B cell (primary cell): ENCODE measurements at regions not wholly inside any gene's neighbourhood (a gene's known extent, or its start where the extent isn't known, plus 50 kb on each side); places are given as distances from the start of the nearest gene placed in this dataset.
A peak's percentile ranks its signal among the peaks of the same experiment; 100 is the strongest.

Experiments
- ATAC-seq: fragments of 200-7000 bp; cut with Tn5 transposase; one replicate; pipeline ENCODE4 v1.10.0; 2021; ENCODE audit warnings: low read depth, mild to moderate bottlenecking, moderate number of reproducible peaks, moderate library complexity
- CTCF ChIA-PET: fragments of 350-600 bp; sonication (Branson Sonifier 250); formaldehyde crosslinking; loops from one replicate; lab custom pipeline; 2021; ENCODE audit warnings: antibody characterized with exemption, inconsistent platforms; lab: Charles Lee
- POLR2A ChIA-PET: fragments of 350-600 bp; sonication (Branson Sonifier 250); formaldehyde crosslinking; loops from one replicate; lab custom pipeline; 2021; ENCODE audit warnings: antibody characterized with exemption; lab: Charles Lee
- DNase-seq: peaks from one replicate; pipeline ENCODE4 v3.0.0; 2013
- H2AFZ ChIP-seq: 2 replicates; pipeline ENCODE4 v1.6.1; 2012; ENCODE audit warnings: mild to moderate bottlenecking, low read depth, low read length; ENCODE audit not compliant: insufficient read depth, poor library complexity, severe bottlenecking
- H3K27ac ChIP-seq, 2 donors: 1 replicate in 1 of 2; 2 replicates in 1 of 2; pipeline ENCODE4 v1.5.1; 2012 to 2013; ENCODE audit warnings: low read length in 2 of 2, mild to moderate bottlenecking in 2 of 2, moderate library complexity in 1 of 2
- H3K27me3 ChIP-seq, 4 experiments: fragments of 200-600 bp in 1 of 4; sonication (generic) in 1 of 4; replicated peaks in 1 of 4; 1 replicate in 2 of 4; 2 replicates in 2 of 4; pipeline versions ENCODE4 v1.6.1 to v1.7.0; 2013 to 2016; ENCODE audit warnings: low read length in 3 of 4, mild to moderate bottlenecking in 2 of 4, mixed read lengths in 1 of 4, moderate library complexity in 1 of 4; ENCODE audit not compliant: insufficient read depth in 4 of 4, control insufficient read depth in 3 of 4; ENCODE audit errors: control extremely low read depth in 1 of 4
- H3K36me3 ChIP-seq, 2 experiments: replicated peaks in 1 of 2; 1 replicate in 1 of 2; 2 replicates in 1 of 2; pipeline versions ENCODE4 v1.6.1 to v1.7.1; 2013; ENCODE audit warnings: low read length in 1 of 2; ENCODE audit not compliant: insufficient read depth in 2 of 2, control insufficient read depth in 1 of 2; ENCODE audit errors: control extremely low read depth in 1 of 2, extremely low read depth in 1 of 2
- H3K4me1 ChIP-seq, 2 donors: fragments of 200-600 bp in 1 of 2; sonication (generic) in 1 of 2; 1 replicate in 1 of 2; 2 replicates in 1 of 2; pipeline versions ENCODE4 v1.5.1 to v1.6.1; 2013 to 2017; ENCODE audit warnings: low read length in 2 of 2; ENCODE audit not compliant: control insufficient read depth in 2 of 2, insufficient read depth in 2 of 2
- H3K4me2 ChIP-seq: replicated peaks from 2 replicates; pipeline ENCODE3; 2012; ENCODE audit warnings: mild to moderate bottlenecking, low read depth, low read length; ENCODE audit not compliant: poor library complexity, severe bottlenecking
- H3K4me3 ChIP-seq, 5 experiments: fragments of 200-600 bp in 1 of 5; sonication (generic) in 1 of 5; 1 replicate in 3 of 5; 2 replicates in 2 of 5; pipeline versions ENCODE4 v1.5.1 to v1.7.0; 2011 to 2016; ENCODE audit warnings: low read length in 4 of 5, mild to moderate bottlenecking in 4 of 5, low read depth in 2 of 5, control low read depth in 1 of 5, moderate library complexity in 1 of 5; ENCODE audit not compliant: insufficient read depth in 1 of 5; ENCODE audit errors: control extremely low read depth in 1 of 5, extremely low read depth in 1 of 5
- H3K79me2 ChIP-seq: fragments of 200-600 bp; sonication (generic); one replicate; pipeline ENCODE4 v1.6.0; 2016; ENCODE audit warnings: low read length; ENCODE audit not compliant: control insufficient read depth, insufficient read depth
- H3K9ac ChIP-seq: fragments of 200-600 bp; sonication (generic); 2 replicates; pipeline ENCODE4 v1.6.1; 2017; ENCODE audit warnings: mild to moderate bottlenecking, low read length, moderate library complexity
- H3K9me3 ChIP-seq, 3 donors: one replicate each; pipeline versions ENCODE4 v1.6.1 to v1.7.1; 2013; ENCODE audit warnings: low read length in 2 of 3; ENCODE audit not compliant: control insufficient read depth in 2 of 3, insufficient read depth in 1 of 3; ENCODE audit errors: control extremely low read depth in 1 of 3
- H4K20me1 ChIP-seq: 2 replicates; pipeline ENCODE4 v1.6.0; 2012; ENCODE audit warnings: mild to moderate bottlenecking, low read length; ENCODE audit not compliant: insufficient read depth, control insufficient read depth, poor library complexity, severe bottlenecking
- H3K27ac Mint-ChIP-seq: one replicate; pipeline ENCODE4 v1.8.0; 2021; ENCODE audit warnings: mixed read lengths
- H3K27me3 Mint-ChIP-seq: one replicate; pipeline ENCODE4 v1.8.0; 2021; ENCODE audit warnings: mixed read lengths
- H3K4me1 Mint-ChIP-seq: one replicate; pipeline ENCODE4 v1.8.0; 2021; ENCODE audit warnings: mixed read lengths
- H3K4me3 Mint-ChIP-seq: one replicate; pipeline ENCODE4 v1.8.0; 2021; ENCODE audit warnings: mixed read lengths
- H3K9me3 Mint-ChIP-seq: one replicate; pipeline ENCODE4 v1.8.0; 2022; ENCODE audit warnings: mixed read lengths; ENCODE audit not compliant: insufficient read depth
- EZH2 ChIP-seq: IDR thresholded peaks from 2 replicates; pipeline ENCODE4 v1.6.1; 2012; ENCODE audit warnings: borderline replicate concordance, low read depth, mild to moderate bottlenecking, moderate library complexity, low read length; ENCODE audit not compliant: insufficient read depth, poor library complexity, severe bottlenecking
- WGBS: methylation state at CpG from one replicate; pipeline ENCODE4 v1.1.5; 2013; ENCODE audit warnings: missing lambda C conversion rate; ENCODE audit not compliant: insufficient coverage; 5-methylcytosine and 5-hydroxymethylcytosine counted together
- intact Hi-C: fragments of 100-400 bp; cut with micrococcal nuclease; formaldehyde crosslinking; loops from one replicate; pipeline ENCODE4 v1.10.0; 2022
- TF ChIP-seq, protein P1 (sequence below): fragments of 200-600 bp; IDR thresholded peaks from one replicate; pipeline ENCODE4 v1.8.0; 2022; ENCODE audit warnings: antibody characterized with exemption, mild to moderate bottlenecking

DNA sequence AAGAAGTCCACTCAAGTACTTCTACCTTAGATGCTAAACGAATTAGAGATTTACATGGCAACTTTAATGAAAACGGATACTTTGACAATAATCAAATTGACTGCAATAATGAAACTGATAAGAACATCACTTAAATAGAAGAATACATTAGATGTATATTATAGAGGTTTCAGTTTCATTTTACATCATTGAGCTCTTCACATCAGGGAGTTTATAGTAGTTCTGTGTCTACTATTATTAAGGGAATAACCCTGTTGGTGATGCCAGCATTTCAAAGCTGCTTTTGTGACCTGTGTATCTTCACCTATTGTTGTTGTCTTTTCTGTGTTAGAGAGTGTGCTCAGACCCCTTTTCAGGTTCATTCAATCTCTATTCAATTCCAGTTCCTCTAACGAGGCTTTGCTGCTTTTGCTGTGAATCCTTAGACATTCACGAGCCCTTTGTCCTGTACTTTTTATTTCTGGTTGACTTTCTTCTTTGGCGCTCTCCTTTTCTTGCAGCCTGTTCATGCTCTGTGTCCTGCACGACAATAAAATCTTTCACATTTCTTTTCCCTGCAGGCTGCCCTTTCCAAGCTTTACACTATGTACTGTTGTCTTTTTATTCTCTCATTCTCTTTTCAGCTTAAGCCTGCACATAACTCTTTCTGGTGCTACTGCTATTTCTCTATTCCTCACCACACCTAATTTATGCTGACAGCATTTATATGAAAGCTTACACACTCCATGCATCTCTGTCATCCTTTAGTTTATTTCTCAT lies 232.1 kb downstream of the CPE start:
- ATAC-seq = no peak
- no peak for TF ChIP-seq EZH2
- TF ChIP-seq, protein P1, sequence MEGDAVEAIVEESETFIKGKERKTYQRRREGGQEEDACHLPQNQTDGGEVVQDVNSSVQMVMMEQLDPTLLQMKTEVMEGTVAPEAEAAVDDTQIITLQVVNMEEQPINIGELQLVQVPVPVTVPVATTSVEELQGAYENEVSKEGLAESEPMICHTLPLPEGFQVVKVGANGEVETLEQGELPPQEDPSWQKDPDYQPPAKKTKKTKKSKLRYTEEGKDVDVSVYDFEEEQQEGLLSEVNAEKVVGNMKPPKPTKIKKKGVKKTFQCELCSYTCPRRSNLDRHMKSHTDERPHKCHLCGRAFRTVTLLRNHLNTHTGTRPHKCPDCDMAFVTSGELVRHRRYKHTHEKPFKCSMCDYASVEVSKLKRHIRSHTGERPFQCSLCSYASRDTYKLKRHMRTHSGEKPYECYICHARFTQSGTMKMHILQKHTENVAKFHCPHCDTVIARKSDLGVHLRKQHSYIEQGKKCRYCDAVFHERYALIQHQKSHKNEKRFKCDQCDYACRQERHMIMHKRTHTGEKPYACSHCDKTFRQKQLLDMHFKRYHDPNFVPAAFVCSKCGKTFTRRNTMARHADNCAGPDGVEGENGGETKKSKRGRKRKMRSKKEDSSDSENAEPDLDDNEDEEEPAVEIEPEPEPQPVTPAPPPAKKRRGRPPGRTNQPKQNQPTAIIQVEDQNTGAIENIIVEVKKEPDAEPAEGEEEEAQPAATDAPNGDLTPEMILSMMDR = no peak
- no peak overlapping the region for H3K4me3 ChIP-seq
- H3K4me3 Mint-ChIP-seq = no peak overlapping the region
- no peak overlapping the region for H3K4me2 ChIP-seq
- no peak overlapping the region for H3K27ac ChIP-seq
- H3K9me3 Mint-ChIP-seq = no peaks in the 10 kb centered on the region
- intact Hi-C loops = no loop called here
- DNase-seq = no peak
- no peak overlapping the region for H3K9ac ChIP-seq
- no peaks in the 10 kb centered on the region for H3K4me1 Mint-ChIP-seq
- H3K9me3 ChIP-seq = no peaks in the 10 kb centered on the region
- no peak overlapping the region for H3K27ac Mint-ChIP-seq
- no peaks in the 10 kb centered on the region for H3K36me3 ChIP-seq
- no peak overlapping the region for H2AFZ ChIP-seq
- no peaks in the 10 kb centered on the region for H3K27me3 ChIP-seq
- no peaks in the 10 kb centered on the region for H3K79me2 ChIP-seq
- CTCF ChIA-PET = no interaction called here
- H3K4me1 ChIP-seq = no peaks in the 10 kb centered on the region
- POLR2A ChIA-PET = no interaction called here
- H4K20me1 ChIP-seq = no peaks in the 10 kb centered on the region
- H3K27me3 Mint-ChIP-seq = no peaks in the 10 kb centered on the region
- 27% methylated on average over 4 of the region's 6 CpGs for WGBS

DNA sequence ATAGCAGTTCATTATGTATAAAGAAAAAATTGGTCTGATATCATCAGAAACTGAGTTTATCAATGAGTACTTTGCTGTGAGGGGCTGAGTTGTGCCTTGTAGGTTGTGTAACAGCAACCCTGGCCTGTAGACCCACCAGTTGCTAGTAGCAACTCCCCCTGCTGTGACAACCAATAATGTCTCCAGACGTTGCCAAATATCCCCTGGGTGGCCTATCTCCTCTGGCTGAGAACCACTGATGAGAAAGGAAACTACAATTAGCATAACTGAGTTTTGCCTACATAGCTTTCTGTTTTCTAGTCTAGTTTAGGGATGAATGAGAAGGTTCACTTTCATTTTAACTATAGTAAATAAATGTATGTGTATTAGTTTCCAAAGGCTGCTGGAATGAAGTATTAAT lies 234.1 kb downstream of the CPE start:
- Mint-ChIP-seq H3K27ac (no peak overlapping the region), H3K9me3 (no peaks in the 10 kb centered on the region), H3K4me3 (no peak overlapping the region), H3K27me3 (no peaks in the 10 kb centered on the region), H3K4me1 (no peaks in the 10 kb centered on the region)
- no peak for DNase-seq
- Histone ChIP-seq H3K4me2 (no peak overlapping the region), H3K4me1 (no peaks in the 10 kb centered on the region), H3K9me3 (no peaks in the 10 kb centered on the region), H3K27me3 (no peaks in the 10 kb centered on the region), H3K36me3 (no peaks in the 10 kb centered on the region), H3K27ac (no peak overlapping the region), H4K20me1 (no peaks in the 10 kb centered on the region), H2AFZ (peak overlapping the region; percentile 26), H3K79me2 (no peaks in the 10 kb centered on the region), H3K9ac (no peak overlapping the region), H3K4me3 (no peak overlapping the region)
- CTCF ChIA-PET = no interaction called here
- TF ChIP-seq EZH2 = no peak
- TF ChIP-seq, protein P1 = no peak
- ATAC-seq = no peak
- no CpG with 5 or more reads among the region's 1 CpG for WGBS
- intact Hi-C loops = no loop called here
- POLR2A ChIA-PET = no interaction called here
